ENCODE measurements at regions not wholly inside any gene's neighbourhood (a gene's known extent, or its start where the extent isn't known, plus 50 kb on each side); places are given as distances from the start of the nearest gene placed in this dataset.

DNA sequence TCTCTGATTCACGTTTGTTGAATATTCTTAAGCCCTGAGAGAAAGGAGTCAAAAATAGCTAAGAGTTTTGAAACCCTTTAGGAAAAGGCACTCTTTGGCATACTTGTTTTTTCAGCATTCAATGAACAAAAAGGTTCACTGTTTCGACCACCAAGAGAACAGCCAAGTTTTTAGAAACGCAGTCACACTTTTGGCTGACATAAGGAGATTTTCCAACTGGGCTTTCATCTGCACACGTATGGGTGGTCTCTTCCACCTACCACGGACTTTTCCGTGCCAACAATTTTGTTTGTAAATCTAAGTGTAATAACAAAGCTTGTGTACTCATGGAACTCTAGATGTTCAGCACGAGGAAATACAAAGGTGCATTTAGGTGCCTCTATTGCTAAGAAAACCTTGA, 270.3 kb downstream of the WDR11 start:
- TF ChIP-seq, protein P1, sequence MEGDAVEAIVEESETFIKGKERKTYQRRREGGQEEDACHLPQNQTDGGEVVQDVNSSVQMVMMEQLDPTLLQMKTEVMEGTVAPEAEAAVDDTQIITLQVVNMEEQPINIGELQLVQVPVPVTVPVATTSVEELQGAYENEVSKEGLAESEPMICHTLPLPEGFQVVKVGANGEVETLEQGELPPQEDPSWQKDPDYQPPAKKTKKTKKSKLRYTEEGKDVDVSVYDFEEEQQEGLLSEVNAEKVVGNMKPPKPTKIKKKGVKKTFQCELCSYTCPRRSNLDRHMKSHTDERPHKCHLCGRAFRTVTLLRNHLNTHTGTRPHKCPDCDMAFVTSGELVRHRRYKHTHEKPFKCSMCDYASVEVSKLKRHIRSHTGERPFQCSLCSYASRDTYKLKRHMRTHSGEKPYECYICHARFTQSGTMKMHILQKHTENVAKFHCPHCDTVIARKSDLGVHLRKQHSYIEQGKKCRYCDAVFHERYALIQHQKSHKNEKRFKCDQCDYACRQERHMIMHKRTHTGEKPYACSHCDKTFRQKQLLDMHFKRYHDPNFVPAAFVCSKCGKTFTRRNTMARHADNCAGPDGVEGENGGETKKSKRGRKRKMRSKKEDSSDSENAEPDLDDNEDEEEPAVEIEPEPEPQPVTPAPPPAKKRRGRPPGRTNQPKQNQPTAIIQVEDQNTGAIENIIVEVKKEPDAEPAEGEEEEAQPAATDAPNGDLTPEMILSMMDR (optimal IDR thresholded peaks at IDR 0.05 in 1 of 3, IDR thresholded peaks at IDR 0.05 in 1 of 3, conservative IDR thresholded peaks at IDR 0.05 in 1 of 3; ENCODE audit: extremely low read depth in 1 of 3, insufficient read depth in 2 of 3, low read length in 3 of 3), result no peak
- no peak for TF ChIP-seq EZH2 (IDR thresholded peaks at IDR 0.05; ENCODE audit: low read length)
